Liver (tissue), 3 donors: ENCODE measurements at regions not wholly inside any gene's neighbourhood (a gene's known extent, or its start where the extent isn't known, plus 50 kb on each side); places are given as distances from the start of the nearest gene placed in this dataset.

ENCODE experiments used
- ATF3 ChIP-seq: IDR thresholded peaks from 2 replicates; pipeline ENCODE4 v1.6.1; 2016; ENCODE audit warnings: antibody characterized with exemption
- CTCF ChIP-seq: fragments of 150-350 bp; IDR thresholded peaks from 2 replicates; pipeline ENCODE4 v1.5.1; 2017; ENCODE audit warnings: improper control_type of control experiment, low read depth, low read length; ENCODE audit not compliant: missing input control
- EGR1 ChIP-seq, 2 donors: IDR thresholded peaks; 2 replicates each; pipeline ENCODE4 v1.6.1; 2016 to 2018; ENCODE audit warnings: antibody characterized with exemption in 2 of 2, low read depth in 2 of 2
- FOXA1 ChIP-seq: IDR thresholded peaks from 2 replicates; pipeline ENCODE4 v1.6.1; 2016; ENCODE audit warnings: antibody characterized with exemption
- GABPA ChIP-seq, 2 donors: IDR thresholded peaks in 1 of 2; conservative IDR thresholded peaks in 1 of 2; 2 replicates each; pipeline ENCODE4 v1.6.1; 2016; ENCODE audit warnings: antibody characterized with exemption in 2 of 2, mild to moderate bottlenecking in 1 of 2, moderate library complexity in 1 of 2
- JUND ChIP-seq, 2 donors: IDR thresholded peaks; 2 replicates each; pipeline ENCODE4 v1.6.1; 2016; ENCODE audit warnings: antibody characterized with exemption in 2 of 2
- MAX ChIP-seq: IDR thresholded peaks from 2 replicates; pipeline ENCODE4 v1.6.1; 2016; ENCODE audit warnings: antibody characterized with exemption
- RAD21 ChIP-seq, 2 donors: IDR thresholded peaks; 2 replicates each; pipeline ENCODE4 v1.6.1; 2016; ENCODE audit warnings: antibody characterized with exemption in 2 of 2, mild to moderate bottlenecking in 2 of 2
- REST ChIP-seq: IDR thresholded peaks from 2 replicates; pipeline ENCODE4 v1.6.1; 2016; ENCODE audit warnings: antibody characterized with exemption, mild to moderate bottlenecking
- RXRA ChIP-seq, 2 donors: IDR thresholded peaks; 2 replicates each; pipeline ENCODE4 v1.6.1; 2017 to 2018; ENCODE audit warnings: antibody characterized with exemption in 2 of 2, mild to moderate bottlenecking in 1 of 2
- SP1 ChIP-seq: IDR thresholded peaks from 2 replicates; pipeline ENCODE4 v1.6.1; 2018; ENCODE audit warnings: antibody characterized with exemption, mild to moderate bottlenecking
- TAF1 ChIP-seq: conservative IDR thresholded peaks from 2 replicates; pipeline ENCODE4 v1.6.1; 2016; ENCODE audit warnings: antibody characterized with exemption, mild to moderate bottlenecking
- YY1 ChIP-seq: IDR thresholded peaks from 2 replicates; pipeline ENCODE4 v1.6.1; 2016; ENCODE audit warnings: antibody characterized with exemption, mild to moderate bottlenecking
- ZBTB33 ChIP-seq: IDR thresholded peaks from 2 replicates; pipeline ENCODE4 v1.6.1; 2016; ENCODE audit warnings: antibody characterized with exemption
- donor health status: healthy.
- donor health status: healthy.

GRCh38 chr4:128615197-128615596, 194.3 kb upstream of the JADE1 start:
- no peak for TF ChIP-seq CTCF
- no peak for TF ChIP-seq RAD21 (IDR thresholded peaks at IDR 0.05)
- no peak for TF ChIP-seq ATF3
- no peak for TF ChIP-seq EGR1 (IDR thresholded peaks at IDR 0.05; ENCODE audit: low read depth in 2 of 2)
- no peak for TF ChIP-seq REST
- no peak for TF ChIP-seq GABPA (IDR thresholded peaks at IDR 0.05 in 1 of 2, conservative IDR thresholded peaks at IDR 0.05 in 1 of 2)
- TF ChIP-seq SP1 = no peak
- no peak for TF ChIP-seq TAF1
- no peak for TF ChIP-seq YY1
- no peak for TF ChIP-seq MAX
- TF ChIP-seq JUND (IDR thresholded peaks at IDR 0.05) = no peak
- TF ChIP-seq RXRA (IDR thresholded peaks at IDR 0.05) = no peak
- no peak for TF ChIP-seq FOXA1
- TF ChIP-seq ZBTB33 = no peak
